ENCODE measurements at regions not wholly inside any gene's neighbourhood (a gene's known extent, or its start where the extent isn't known, plus 50 kb on each side); places are given as distances from the start of the nearest gene placed in this dataset.

DNA sequence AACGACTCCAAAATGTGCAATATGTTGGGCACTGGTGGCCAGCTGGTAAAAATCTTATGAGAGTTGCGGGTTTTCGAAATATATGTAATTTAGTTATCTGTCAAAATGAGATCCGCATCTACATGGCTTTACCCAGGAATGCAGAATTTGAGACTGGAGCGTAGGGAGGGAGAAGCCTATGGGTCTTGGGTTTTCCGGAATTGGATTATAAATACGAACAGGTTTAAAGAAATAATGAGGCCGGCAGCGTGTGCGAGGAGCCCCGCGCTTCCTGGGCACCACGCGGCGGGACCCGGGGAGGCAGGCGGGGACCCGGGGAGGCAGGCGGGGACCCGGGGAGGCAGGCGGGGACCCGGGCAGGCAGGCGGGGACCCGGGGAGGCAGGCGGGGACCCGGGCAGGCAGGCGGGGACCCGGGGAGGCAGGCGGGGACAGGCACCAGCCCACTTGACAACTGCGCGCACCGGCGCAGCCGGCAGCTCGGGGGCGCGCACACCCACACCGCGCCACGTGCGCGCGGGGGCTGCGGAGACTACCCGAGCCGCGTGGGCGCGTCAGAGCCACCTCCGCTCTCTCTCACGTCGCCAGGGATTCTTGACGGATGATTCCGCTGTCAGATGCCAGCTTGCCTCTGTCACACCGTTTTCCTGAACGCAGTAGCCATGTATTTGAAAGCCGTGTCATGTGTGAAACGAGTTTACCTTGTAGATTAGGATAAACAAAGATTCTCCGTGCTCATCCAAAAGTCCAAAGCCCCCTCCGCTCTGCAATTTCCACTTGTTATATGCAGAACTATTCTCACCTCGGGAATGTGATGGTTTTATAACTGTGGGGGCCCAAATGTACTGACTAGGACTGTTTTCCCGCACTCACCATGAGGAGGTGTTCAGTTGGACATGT is 54.3 kb upstream of the HNRNPU start (continued):
- no peak for TF ChIP-seq SREBF2 (IDR thresholded peaks at IDR 0.05; ENCODE audit: low read length)
- TF ChIP-seq ZBED1 (IDR thresholded peaks at IDR 0.05; ENCODE audit: borderline replicate concordance): no peak
- no peak for TF ChIP-seq ZBTB11 (CRISPR knock-in tag; IDR thresholded peaks at IDR 0.05)
- TF ChIP-seq IRF4 (IDR thresholded peaks at IDR 0.05; ENCODE audit: low read depth, low read length): no peak
- 0 out of 2 replicates have a peak, but pooled peaks have one; percentile 49 for TF ChIP-seq NKRF (conservative IDR thresholded peaks at IDR 0.05)
- no peak for TF ChIP-seq JUND (IDR thresholded peaks at IDR 0.05; ENCODE audit: low read depth, low read length)
- TF ChIP-seq PAX8 (IDR thresholded peaks at IDR 0.05): no peak
- no peak for TF ChIP-seq ELK1 (IDR thresholded peaks at IDR 0.05; ENCODE audit: low read depth, low read length)
- TF ChIP-seq NFYB (IDR thresholded peaks at IDR 0.05; ENCODE audit: insufficient read depth, low read depth, low read length): no peak
- no peak for TF ChIP-seq MTA2 (IDR thresholded peaks at IDR 0.05; ENCODE audit: low read depth)
- TF ChIP-seq, protein P1, sequence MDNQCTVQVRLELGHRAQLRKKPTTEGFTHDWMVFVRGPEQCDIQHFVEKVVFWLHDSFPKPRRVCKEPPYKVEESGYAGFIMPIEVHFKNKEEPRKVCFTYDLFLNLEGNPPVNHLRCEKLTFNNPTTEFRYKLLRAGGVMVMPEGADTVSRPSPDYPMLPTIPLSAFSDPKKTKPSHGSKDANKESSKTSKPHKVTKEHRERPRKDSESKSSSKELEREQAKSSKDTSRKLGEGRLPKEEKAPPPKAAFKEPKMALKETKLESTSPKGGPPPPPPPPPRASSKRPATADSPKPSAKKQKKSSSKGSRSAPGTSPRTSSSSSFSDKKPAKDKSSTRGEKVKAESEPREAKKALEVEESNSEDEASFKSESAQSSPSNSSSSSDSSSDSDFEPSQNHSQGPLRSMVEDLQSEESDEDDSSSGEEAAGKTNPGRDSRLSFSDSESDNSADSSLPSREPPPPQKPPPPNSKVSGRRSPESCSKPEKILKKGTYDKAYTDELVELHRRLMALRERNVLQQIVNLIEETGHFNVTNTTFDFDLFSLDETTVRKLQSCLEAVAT (IDR thresholded peaks at IDR 0.05): no peak
- no peak for TF ChIP-seq ZBTB40 (IDR thresholded peaks at IDR 0.05; ENCODE audit: borderline replicate concordance)
- peak; percentile 83 for TF ChIP-seq BACH1 (IDR thresholded peaks at IDR 0.05; ENCODE audit: borderline replicate concordance)
- TF ChIP-seq ATF7 (IDR thresholded peaks at IDR 0.05; ENCODE audit: low read depth): no peak
- TF ChIP-seq NR2F1 (conservative IDR thresholded peaks at IDR 0.05): no peak
- TF ChIP-seq ZZZ3 (IDR thresholded peaks at IDR 0.05; ENCODE audit: control insufficient read depth, insufficient read length, low read depth): no peak
